Small intestine (tissue), 7 donors: ENCODE measurements at regions not wholly inside any gene's neighbourhood (a gene's known extent, or its start where the extent isn't known, plus 50 kb on each side); places are given as distances from the start of the nearest gene placed in this dataset.
A peak's percentile ranks its signal among the peaks of the same experiment; 100 is the strongest.

Experiments used
- DNase-seq, 2 donors: peaks; one replicate each; pipeline versions ENCODE4 v3.0.0 to v3.0.0-alpha.2; 2013
- FAIRE-seq: peaks from 2 replicates; lab custom pipeline; 2012; peaks lifted over from hg19 to GRCh38; lab: Jason Lieb, UNC
- H3K27ac ChIP-seq, 3 donors: one replicate each; pipeline ENCODE4 v1.5.1; 2013; ENCODE audit warnings: low read length in 2 of 3, mild to moderate bottlenecking in 2 of 3, control low read depth in 1 of 3, inconsistent platforms in 1 of 3, low read depth in 1 of 3, moderate library complexity in 1 of 3
- H3K27me3 ChIP-seq, 3 donors: one replicate each; pipeline ENCODE4 v1.6.1; 2013; ENCODE audit warnings: low read length in 3 of 3, inconsistent platforms in 1 of 3; ENCODE audit not compliant: control insufficient read depth in 3 of 3, insufficient read depth in 3 of 3
- H3K36me3 ChIP-seq, 3 donors: one replicate each; pipeline ENCODE4 v1.6.1; 2013; ENCODE audit warnings: low read length in 3 of 3, inconsistent platforms in 1 of 3, low read depth in 1 of 3, mild to moderate bottlenecking in 1 of 3, moderate library complexity in 1 of 3; ENCODE audit not compliant: control insufficient read depth in 3 of 3, insufficient read depth in 2 of 3
- H3K4me1 ChIP-seq, 3 donors: one replicate each; pipeline ENCODE4 v1.6.1; 2013; ENCODE audit warnings: low read length in 2 of 3, inconsistent platforms in 1 of 3, low read depth in 1 of 3, mild to moderate bottlenecking in 1 of 3, moderate library complexity in 1 of 3; ENCODE audit not compliant: control insufficient read depth in 3 of 3, insufficient read depth in 2 of 3
- H3K4me3 ChIP-seq, 3 donors: one replicate each; pipeline ENCODE4 v1.5.1; 2013; ENCODE audit warnings: low read length in 3 of 3, control low read depth in 1 of 3, inconsistent platforms in 1 of 3, low read depth in 1 of 3, mild to moderate bottlenecking in 1 of 3, moderate library complexity in 1 of 3
- H3K9me3 ChIP-seq, 2 donors: one replicate each; pipeline ENCODE4 v1.6.1; 2013; ENCODE audit warnings: low read depth in 1 of 2, low read length in 1 of 2; ENCODE audit not compliant: control insufficient read depth in 2 of 2, insufficient read depth in 1 of 2
- WGBS, 3 donors: extraction: QIAGEN DNeasy Blood & Tissue Kit; methylation state at CpG; one replicate each; pipeline ENCODE4 v1.1.7; 2013; 5-methylcytosine and 5-hydroxymethylcytosine counted together
- donor health status: healthy with polysubstance abuse.
- donor health status: control.
- donor health status: control.
- donor health status: Bipolar disorder and iron deficiency.
- donor health status: healthy.

DNA sequence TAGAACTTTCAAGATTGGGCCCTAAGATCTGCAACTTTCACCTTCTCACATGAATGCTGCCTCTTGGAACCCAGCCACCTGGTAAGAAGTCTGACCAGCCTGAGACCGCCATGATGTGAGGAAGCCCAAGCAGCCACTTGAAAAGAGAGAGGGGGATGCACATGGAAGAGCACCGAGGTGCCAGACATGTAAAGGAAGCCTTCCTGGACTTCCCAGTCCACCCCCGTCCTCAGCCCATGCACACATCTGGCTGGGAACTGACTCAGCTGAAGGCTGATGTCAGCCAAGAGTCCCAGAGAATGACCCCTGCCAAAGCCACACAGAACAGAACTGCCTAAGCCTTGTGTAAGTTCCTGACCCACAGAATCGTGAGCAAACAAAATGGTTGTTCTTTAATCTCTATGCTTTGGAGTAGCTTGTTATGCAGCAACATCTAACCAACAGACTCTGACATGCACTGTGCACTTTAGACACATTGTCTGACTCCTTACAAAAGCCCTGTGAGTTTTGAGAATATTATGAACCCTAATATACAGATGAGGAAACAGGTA lies 86.7 kb downstream of the RMI2 start:
- no peak for DNase-seq
- Histone ChIP-seq H3K27me3 (no peaks in the 10 kb centered on the region), H3K36me3 (no peaks in the 10 kb centered on the region), H3K4me3 (no peak overlapping the region), H3K9me3 (peaks cover 0 to 6% of the 10 kb centered on the region in 2 donors), H3K4me1 (no peaks in the 10 kb centered on the region), H3K27ac (no peak overlapping the region)
- no peak for FAIRE-seq
- WGBS, 3 donors: 74 to 89% (median 75%) methylated on average over 4 of the region's 4 CpGs

- H3K4me3 ChIP-seq: no peak overlapping the region
- whole genome bisulfite sequencing, 3 donors: 73 to 83% (median 80%) methylated on average over 4 of the region's 4 CpGs
- H3K4me1 ChIP-seq: no peaks in the 10 kb centered on the region
- peaks cover 0 to 6% of the 10 kb centered on the region in 2 donors for H3K9me3 ChIP-seq
- H3K36me3 ChIP-seq: no peaks in the 10 kb centered on the region
- no peaks in the 10 kb centered on the region for H3K27me3 ChIP-seq
- no peak for FAIRE-seq
- no peak for DNase-seq
- no peak overlapping the region for H3K27ac ChIP-seq
Observed at GRCh38 chr16:11432856-11433395, 87.7 kb downstream of the RMI2 start.

- DNase-seq: no peak
- Histone ChIP-seq H3K9me3 (peaks cover 0 to 14% of the 10 kb centered on the region in 2 donors), H3K27ac (no peak overlapping the region), H3K4me1 (no peaks in the 10 kb centered on the region), H3K36me3 (no peaks in the 10 kb centered on the region), H3K27me3 (no peaks in the 10 kb centered on the region), H3K4me3 (no peak overlapping the region)
- 84 to 86% (median 84%) methylated on average over 10 to 11 of the region's 11 CpGs for WGBS, 3 donors
- FAIRE-seq: no peak
Observed at GRCh38 chr16:11435576-11435975, 90.3 kb downstream of the RMI2 start.

DNA sequence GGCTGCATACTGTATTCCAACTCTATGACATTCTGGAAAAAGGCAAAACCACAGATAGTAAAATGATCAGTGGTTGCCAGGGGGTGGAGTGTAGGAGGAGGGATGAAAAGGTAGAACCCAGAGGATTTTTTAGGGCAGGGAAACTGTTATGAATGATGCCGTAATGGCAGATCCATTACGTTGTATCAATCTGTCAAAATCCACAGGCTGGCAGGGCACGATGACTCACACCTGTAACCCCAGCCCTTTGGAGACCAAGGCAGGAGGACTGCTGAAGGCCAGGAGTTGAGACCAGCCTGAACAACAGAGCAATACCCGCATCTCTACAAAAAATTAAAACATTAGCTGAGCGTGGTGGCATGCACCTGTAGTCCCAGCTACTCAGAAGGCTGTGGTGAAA lies 91.8 kb downstream of the RMI2 start:
- Histone ChIP-seq H3K27me3 (no peaks in the 10 kb centered on the region), H3K4me1 (no peaks in the 10 kb centered on the region), H3K27ac (no peak overlapping the region), H3K36me3 (no peaks in the 10 kb centered on the region), H3K4me3 (no peak overlapping the region), H3K9me3 (peaks cover 0 to 18% of the 10 kb centered on the region in 2 donors)
- FAIRE-seq (no peak), DNase-seq (no peak)
- 83 to 87% (median 85%) methylated on average over 5 of the region's 5 CpGs for WGBS, 3 donors

- H3K27me3 ChIP-seq: no peaks in the 10 kb centered on the region
- H3K27ac ChIP-seq: no peak overlapping the region
- FAIRE-seq (no peak), DNase-seq (peak in 1 of 2 donors; percentile 24)
- H3K36me3 ChIP-seq: no peaks in the 10 kb centered on the region
- no peak overlapping the region for H3K4me3 ChIP-seq
- WGBS, 3 donors: 93 to 94% (median 94%) methylated on average over 4 of the region's 4 CpGs
- peaks cover 0 to 17% of the 10 kb centered on the region in 2 donors for H3K9me3 ChIP-seq
- H3K4me1 ChIP-seq: no peaks in the 10 kb centered on the region
Observed at GRCh38 chr16:11439790-11440656, 94.8 kb downstream of the RMI2 start.

GRCh38 chr16:11440657-11441012 lies 95.4 kb downstream of the RMI2 start:
- WGBS, 3 donors: 94 to 98% (median 97%) methylated on average over 7 of the region's 7 CpGs
- H3K4me1 ChIP-seq: no peaks in the 10 kb centered on the region
- no peak overlapping the region for H3K4me3 ChIP-seq
- no peaks in the 10 kb centered on the region for H3K36me3 ChIP-seq
- no peaks in the 10 kb centered on the region for H3K27me3 ChIP-seq
- no peak overlapping the region for H3K27ac ChIP-seq
- FAIRE-seq (no peak), DNase-seq (no peak)
- peaks cover 0 to 17% of the 10 kb centered on the region in 2 donors for H3K9me3 ChIP-seq

DNA sequence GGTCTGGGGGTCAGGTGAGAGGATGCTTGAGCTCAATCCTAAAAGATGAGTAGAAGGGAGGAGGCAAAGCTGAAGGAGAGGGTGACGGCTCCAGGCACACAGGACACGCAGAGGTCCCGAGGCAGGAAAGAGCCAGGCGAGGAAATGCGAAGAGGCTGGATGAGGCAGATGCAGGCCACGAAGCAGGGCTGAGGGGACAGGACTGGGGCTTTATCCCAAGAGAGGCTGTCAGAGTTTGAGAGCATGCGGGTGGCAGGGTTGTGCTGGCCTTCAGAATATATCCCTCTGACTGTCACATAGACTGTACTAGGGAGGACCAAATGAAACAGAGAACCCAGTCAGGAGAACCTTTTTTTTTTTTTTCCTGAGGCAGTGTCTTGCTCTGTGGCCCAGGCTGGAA lies 100.2 kb downstream of the RMI2 start:
- H3K27me3 ChIP-seq: no peaks in the 10 kb centered on the region
- H3K4me1 ChIP-seq: no peaks in the 10 kb centered on the region
- 88 to 96% (median 93%) methylated on average over 7 of the region's 7 CpGs for WGBS, 3 donors
- DNase-seq (no peak), FAIRE-seq (no peak)
- no peak overlapping the region for H3K27ac ChIP-seq
- H3K4me3 ChIP-seq: no peak overlapping the region
- H3K9me3 ChIP-seq: peaks cover 0 to 10% of the 10 kb centered on the region in 2 donors
- H3K36me3 ChIP-seq: no peaks in the 10 kb centered on the region

- no peak overlapping the region for H3K4me3 ChIP-seq
- WGBS, 3 donors: 70 to 81% (median 75%) methylated on average over 12 of the region's 12 CpGs
- FAIRE-seq: no peak
Observed at GRCh38 chr16:11446566-11447119, 101.4 kb downstream of the RMI2 start.

More at GRCh38 chr16:11446566-11447119, 101.4 kb downstream of the RMI2 start:
- Histone ChIP-seq H3K27ac (no peak overlapping the region), H3K9me3 (peaks cover 0 to under 1% of the 10 kb centered on the region in 2 donors), H3K36me3 (no peaks in the 10 kb centered on the region), H3K4me1 (no peaks in the 10 kb centered on the region), H3K27me3 (no peaks in the 10 kb centered on the region)
- DNase-seq: no peak
